DMS53 (cell line): ENCODE measurements at regions not wholly inside any gene's neighbourhood (a gene's known extent, or its start where the extent isn't known, plus 50 kb on each side); places are given as distances from the start of the nearest gene placed in this dataset.
"Not testable (repeated sequence)": the region's sequence is repeated elsewhere in the genome, so short reads cannot be mapped to it uniquely, and the experiment has no call there.

ENCODE experiments used
- DNase-seq: peaks from one replicate; lab custom pipeline; 2025; lab: John Stamatoyannopoulos, UW

DNA sequence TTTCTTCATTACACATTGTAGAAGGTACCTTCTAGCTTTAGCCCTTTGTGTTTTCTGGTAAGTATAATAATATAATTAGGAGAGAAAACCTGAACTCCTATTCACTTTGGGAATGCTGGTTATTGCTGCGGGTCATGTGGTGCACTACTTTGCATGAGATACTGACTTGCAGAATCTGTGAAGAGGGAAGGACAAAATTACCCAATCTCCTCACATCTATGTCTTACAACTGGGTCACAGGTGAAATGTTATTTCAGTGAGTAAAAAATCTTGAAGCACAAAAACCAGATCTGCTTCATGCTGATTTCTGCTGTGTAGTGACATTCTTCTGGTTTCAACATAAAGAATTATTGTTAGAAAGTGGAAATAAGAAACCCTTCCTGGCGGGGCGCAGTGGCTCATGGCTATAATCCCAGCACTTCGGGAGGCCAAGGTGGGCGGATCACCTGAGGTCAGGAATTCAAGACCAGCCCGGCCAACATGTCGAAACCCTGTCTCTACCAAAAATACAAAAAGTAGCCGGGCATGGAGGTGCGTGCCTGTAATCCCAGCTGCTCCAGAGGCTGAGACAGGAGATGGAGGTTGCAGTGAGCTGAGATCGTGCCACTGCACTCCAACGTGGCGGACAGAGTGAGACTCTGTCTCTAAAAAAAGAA lies 211.0 kb upstream of the REG3G start:
- no peak for DNase-seq

DNA sequence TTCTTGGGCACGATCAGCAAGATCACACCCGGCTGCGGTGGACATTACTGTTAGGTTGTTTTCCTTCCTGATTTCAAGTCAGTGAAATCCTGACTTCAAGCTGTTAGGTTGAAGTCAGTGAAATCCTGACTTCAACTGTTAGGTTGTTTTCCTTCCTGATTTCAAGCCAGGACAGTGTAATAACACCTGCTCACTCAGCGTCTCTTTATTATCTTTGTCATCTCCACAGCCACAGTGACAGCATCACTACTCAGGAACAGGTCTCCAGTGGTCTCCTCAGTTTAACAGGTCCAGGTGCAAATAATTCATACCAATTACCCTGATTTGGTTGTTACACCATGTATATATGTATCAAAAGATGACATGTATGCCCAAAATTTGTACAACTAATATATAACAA lies 208.1 kb upstream of the REG3G start:
- DNase-seq: no peak

DNA sequence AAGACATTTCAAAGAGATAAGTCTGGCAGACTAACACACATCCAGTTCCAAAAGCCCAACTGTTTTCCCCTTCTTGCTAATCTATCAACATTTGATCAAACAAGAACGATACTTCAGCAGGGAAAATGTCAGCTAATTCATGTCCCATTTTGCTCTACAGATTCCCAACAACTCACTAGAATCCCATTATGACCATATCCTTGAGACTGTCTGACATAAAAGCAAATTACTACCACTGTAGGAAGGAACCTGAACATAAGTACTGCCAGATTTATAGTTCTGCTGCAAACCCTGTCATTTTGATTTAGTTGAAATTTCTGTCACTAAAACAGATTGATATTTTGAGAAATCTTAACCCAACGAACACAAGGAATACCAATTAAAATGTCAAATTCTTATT lies 193.0 kb upstream of the REG3G start:
- DNase-seq: no peak

DNA sequence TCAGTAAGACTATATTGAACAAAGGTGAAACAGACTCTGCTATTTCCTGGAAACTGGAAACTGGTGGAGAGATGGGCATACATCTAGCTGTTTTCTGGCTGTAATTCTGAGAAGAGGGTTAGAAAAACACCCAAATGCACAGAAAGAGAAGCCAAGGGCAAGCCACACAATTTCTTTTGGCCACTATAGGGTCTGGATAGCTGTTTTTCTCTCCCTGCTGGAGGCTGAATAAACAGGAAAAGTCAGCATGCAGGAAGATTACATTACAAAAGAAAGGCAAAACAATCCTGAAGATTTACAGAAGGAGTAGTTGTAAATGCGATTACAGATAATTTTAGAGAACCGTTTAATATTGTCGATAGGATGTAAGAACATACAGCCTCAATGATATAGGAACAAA lies 186.2 kb upstream of the REG3G start:
- no peak for DNase-seq

DNA sequence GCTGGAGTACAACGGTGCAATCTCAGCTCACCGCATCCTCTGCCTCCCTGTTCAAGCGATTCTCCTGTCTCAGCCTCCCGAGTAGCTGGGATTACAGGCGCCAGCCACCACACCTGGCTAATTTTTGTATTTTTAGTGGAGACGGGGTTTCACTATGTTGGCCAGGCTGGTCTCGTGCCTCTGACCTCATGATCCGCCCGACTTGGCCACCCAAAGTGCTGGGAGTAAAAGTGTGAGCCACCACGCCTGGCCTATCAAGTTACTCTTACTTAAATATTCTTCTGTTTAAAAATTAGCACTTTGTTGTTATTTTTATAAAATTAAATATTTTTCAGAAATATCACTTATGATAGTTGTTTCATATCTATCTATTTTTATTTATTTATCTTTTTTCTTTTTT lies 185.2 kb upstream of the REG3G start:
- DNase-seq: not testable (repeated sequence)

DNA sequence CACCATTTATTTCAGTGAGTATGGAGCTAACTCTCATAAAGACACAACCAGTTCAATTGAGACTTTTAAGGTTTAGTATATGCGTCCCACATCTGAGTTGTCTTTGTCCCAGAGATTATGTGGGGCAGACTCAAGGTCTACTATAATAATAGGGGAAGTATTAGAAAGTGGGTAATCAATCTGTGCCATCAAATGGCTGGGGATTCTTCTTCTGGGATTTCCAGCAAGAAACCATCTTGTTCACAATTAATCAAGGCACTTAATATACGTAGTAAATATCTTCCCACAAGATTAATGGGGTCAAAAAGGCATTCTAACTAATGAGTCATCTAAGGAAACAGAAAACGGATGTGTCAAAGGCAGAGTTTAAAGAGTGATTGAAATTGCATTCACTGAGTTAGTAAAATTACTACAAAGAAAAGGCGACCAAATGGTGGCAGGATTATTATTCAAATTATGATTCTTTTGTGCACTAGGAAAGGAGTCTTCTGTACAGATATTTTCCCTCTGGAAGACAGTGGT lies 179.8 kb upstream of the REG3G start:
- no peak for DNase-seq

DNA sequence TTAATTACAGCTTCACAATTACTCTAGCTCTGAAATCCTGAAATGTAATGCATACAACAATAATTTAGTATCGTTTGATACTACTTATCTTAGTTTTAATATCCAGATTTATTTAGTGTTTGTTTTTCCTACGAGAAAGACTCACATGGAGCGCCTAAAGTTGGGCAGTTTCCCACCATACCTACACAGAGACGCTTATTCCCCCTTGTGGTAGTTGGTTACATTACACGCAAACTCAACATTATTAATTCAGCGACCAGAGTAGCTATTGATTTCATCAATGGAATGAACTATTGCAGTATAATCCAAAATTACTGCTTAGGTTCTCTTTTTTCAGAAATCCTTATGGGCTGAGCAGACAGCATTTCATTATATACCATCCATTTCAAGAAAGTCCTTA lies 164.0 kb upstream of the REG3G start:
- peak; percentile 68 for DNase-seq

DNA sequence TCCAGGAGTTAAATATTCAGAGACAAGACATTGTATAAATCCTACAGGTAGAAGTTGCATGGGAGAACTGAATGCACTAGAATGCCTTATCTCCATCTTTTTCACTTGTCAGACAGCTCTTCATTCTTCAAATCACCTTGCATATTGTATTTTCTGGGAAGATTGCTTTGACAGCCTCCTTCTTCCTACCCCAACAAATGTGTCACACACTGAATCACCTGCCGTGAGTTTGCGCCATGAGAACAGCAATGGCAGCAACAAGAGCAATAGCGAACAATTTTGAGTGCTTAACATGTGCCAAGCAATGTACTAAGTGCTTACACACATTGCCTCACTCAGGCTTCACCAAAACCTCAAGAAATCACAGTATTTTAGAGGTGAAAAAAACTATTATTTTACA lies 161.3 kb upstream of the REG3G start:
- DNase-seq: no peak

DNA sequence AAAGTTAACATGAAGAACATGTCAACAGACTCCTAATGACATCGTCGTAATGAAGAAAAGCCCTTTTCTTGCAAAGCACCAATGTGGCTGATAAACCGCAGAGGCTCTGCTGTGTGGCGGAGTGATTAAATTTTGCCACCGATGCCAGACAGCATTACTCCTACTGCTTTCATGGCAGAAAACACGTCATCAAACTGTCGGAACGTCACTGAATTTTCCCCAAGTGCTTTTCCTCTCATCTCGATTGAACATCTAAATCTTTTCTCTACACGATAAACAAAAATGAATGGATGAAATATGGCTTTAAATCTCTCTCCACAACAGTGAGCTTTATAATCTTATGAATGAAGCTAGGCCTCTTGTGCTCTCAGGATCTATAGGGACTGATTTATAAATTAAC lies 159.8 kb upstream of the REG3G start:
- no peak for DNase-seq

DNA sequence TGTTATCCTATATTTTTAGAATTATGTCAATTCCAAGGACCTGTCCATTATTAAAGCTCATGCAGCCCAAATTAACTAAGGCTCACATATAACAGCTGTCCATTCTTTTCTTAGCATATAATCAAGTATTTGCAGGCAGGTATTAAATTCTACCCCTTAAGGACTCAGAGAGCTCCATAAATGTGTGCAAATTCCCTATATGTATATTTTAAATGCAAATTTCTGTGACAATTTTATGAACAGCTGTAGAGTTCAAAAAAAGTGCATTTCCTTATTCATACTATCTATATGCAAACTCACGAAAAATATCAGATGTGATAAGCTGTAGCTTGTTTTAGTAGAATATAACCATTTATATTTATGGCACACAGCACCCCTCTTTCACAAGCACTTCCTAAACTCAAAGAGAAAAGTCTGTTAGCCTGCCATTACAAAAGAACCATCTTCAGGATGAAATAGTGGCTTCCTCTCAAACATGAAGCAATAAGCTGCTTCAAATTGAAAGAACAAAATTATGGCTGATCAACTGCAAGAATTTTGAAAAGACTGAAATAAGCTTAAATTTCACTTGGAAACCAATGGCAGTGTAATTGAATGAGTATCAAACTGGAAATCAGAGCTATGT lies 155.0 kb upstream of the REG3G start:
- no peak for DNase-seq

DNA sequence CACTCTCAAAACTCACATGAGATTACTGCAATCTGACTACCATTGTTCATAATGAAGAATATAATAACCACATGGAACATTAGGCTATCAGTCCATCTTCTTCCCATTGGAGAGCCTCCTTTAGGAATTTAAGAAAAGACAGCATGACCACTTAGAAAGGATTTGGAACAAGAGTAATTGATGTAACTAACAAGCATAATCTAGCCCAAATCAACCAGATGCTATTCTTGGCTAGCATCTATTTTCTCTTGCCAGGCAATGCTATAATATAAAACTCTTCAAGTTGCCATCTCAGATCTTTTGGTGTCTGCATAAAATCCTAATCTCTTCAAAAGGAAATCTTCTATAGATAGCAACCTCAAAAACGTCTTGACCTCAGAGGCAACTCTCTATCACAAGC lies 152.0 kb upstream of the REG3G start:
- no peak for DNase-seq

DNA sequence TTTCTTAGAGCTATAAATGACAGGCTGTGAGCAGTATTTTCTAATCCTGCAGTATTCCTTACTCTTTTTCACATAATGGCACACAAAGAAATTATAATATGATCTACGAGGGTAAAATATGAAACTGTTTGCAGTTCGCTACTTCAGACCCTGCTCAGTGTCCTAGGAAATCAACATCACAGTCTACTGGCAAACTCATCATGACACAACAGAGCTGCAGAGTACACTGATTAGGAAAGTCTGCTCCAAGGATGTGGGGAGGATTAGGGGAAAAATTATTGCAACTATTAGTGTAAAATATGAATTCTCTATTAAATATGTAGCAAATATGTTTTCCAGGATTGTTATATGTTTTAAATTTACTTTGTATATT lies 149.2 kb upstream of the REG3G start:
- DNase-seq: peak; percentile 55

DNA sequence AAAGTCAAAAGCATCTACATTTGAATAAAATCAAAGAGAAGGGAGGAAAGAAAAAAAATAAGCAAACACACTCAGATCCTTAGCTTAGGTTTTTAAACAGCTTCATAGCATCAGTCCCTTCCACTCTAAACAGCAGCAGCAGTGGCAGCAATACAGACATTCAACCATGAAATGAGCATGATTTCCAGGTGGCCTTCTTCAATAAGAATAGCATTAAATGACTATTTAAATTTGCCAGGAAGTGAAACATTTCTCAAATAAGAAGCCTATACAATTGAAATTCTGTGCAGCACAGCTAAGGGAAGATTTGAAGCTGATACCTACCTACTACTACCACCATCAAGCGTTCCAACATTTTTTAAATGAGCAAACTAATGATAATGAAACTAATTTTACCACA lies 138.1 kb upstream of the REG3G start:
- no peak for DNase-seq

DNA sequence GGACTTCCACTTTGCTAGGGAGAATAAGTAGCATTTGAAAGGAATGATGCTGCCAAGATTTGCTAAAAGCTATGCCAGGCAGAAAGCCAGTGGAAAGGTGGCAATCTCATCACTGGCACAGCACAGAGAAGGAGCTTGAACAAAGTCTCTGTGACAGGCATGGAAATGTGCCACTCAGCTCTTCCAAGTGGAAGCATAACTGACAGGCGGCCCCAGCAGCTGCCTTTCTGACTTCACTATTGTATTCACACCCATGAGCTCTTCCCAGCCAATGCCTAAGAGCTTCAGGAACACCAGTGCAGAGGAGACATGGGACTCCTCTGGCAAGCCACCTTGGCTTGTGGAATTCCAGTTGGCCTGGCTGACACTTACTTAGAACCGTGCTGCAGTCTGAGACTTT lies 134.6 kb upstream of the REG3G start:
- no peak for DNase-seq

DNA sequence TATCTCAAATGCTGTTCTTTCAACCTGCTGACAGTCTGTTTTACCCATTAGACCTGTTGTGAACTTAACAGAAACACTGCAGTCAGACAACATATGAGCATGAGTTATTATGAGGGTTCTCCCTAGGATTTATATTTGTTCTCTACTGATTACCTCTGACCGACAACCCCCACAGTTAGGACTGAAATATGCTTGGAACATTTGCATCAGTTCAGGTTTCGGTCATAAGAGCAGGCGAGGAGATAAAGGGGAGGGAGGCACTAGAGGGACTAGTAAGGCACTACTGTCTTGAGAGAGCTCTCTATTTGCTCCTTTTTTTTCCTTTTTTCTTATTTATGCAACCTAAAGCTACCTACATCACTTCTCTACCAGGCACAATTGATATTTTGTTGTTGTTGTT lies 133.2 kb upstream of the REG3G start:
- no peak for DNase-seq

DNA sequence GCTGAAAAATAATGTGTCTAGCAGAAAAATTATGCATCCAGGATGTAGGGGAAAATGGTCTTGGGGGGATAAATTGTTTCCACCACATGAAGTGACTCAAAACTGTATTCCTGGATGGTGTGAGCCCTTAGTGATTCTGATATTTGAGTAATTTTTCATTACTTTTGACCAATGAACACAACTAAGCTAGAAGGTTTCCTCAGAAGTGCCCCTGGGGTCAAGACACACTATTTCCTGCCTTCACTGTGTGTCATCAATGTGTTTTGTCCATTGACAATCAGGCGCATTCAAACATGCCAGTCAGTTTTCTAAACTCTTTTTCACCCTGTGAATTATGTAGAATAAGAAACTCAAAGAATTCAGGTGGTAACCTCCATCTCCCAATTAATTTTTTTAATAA lies 130.5 kb upstream of the REG3G start:
- DNase-seq: no peak

DNA sequence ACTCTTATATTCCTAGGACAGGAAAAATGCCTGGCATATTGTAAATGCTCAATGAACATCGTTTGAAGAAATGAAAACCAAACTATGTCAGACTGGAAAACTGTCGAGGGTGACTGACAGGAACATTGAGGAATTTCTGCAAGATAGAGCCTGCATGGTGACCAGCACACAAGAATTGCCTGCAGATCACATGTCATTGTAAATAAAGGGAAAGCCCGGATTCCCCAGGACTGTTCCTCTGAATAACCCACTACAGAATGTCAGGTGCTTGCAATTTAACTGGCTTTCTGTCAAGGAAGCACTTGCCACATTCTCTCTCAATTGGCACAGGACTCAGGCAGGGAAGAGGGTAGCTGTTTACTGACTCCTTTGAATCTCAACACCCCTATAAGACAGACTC lies 129.0 kb upstream of the REG3G start:
- peak; percentile 39 for DNase-seq

DNA sequence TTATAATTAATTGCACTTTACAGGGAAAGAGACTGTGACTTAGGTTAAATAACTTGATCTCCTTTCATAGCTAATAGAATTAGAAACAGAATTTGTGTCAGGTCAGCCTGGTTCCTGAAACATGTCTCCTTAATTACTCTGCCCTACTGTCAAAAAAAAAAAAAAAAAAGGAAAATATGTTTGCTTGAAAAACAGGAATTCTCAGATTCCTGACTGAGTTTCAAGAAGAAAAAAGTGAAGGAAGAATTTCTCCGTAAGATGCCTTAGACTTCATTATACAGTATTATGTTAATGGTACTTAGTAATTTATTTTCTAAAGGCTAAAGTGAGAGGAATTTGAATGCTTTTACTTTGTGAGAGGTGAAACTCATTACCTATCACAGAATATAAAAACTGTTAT lies 118.4 kb upstream of the REG3G start:
- no peak for DNase-seq

DNA sequence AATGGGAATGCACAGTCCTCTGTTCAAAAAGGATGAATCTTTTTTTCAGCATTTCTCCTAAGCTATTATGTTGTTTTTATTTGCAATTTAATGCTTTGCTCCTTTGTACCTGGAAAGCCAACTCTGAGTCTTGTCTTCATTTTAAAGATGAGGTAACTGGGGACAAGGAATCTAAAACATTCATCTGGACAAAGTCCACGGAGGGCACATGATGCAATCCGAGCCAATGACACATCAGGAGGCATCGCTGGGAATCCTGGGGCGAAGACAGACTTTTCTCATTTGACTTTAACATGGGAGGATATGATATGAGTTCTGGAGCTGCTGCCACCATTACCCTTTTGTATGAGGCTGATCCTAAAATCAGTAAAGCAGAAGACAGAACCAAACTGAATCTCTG lies 116.5 kb upstream of the REG3G start:
- no peak for DNase-seq

DNA sequence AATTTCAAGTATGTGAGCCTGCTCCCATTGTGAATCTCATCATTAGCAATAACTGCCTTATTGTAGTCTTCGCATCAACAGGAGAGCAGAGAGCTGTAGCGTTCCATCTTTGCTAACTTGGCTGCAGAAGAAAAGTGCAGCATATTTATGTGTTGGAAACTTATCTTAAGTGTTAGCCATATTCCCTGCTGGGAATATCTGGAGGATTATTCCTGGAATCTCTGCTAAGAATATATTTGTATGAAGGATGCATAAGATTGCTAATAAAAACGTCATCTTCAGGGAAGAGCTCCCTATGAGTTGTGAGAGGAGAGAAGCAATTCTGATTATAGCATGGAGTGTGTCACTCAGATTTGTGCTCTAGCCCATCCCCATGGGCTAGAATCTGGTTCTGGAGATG lies 115.1 kb upstream of the REG3G start:
- DNase-seq: no peak

DNA sequence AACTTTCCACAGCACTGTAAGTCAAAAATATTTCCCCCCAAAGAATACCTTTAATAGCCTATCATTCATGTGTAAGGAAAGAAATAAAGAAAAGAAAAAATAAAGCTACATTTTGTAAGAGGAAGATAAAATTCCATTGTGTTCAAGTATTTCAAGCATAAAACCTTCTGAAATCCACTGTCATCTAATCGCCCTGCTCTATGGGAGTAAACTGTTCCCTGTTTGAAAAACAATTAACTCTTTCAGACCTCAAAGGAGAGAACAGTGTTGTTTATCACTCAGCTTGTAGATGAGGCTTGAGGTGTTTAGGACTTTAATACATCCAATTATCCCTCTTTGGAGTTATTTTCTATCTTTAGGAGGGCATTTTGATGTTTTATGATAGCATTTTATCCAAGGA lies 112.2 kb upstream of the REG3G start:
- DNase-seq: no peak

DNA sequence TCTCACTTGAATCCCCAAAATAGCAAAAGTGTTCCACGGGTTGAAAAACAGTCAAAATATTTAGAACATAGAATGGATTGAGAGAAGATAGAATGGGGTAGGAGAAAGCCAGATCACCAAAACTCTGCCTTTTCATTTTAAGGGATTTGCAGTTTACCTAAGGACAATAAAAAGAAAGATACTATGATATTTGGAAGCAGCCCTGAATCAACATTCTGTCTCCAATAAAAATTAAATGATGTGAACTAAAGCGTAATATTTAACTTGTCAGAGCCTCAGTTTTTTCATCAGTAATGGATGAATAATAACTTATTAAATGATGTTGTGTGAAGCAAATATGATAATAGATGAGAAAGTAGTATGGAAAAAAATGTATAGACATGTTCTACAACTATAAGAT lies 100.2 kb upstream of the REG3G start:
- no peak for DNase-seq

DNA sequence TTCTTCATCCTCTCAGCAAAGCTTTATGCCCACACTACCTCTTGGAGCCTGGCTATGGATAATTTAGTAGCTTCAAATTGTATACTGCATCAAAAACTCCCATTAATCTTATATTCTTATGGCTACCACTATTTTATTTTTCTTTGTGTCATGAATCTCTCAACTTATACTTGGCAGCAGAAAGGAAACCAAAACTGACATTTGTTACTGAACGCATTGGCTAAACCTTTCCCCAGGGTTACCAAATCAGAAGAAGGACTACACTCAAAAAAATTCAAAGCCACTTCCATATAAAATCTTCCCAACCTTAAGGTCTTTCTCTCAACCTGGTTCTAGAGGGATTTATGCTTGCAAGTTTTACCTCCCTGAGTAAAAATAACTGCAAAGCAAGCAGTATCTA lies 97.0 kb upstream of the REG3G start:
- no peak for DNase-seq

DNA sequence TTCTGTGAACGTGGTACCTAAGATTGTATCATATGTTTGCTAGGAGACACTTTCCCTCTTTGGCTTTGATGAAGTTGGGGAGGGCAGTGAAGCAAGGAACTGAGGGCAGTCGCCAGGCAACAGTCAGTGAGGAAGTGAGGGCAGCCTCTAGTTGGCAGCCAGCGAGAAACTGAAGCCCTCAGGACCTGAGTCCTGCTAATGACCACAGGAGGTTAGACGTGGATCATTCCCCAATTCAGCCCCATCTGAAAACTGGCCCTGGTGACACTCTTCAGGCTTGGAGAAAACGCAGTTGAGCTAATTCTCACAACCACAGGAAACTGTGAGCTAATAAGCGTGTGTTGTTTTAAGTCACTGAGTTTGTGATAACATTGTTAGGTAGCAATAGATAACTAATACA lies 84.5 kb upstream of the REG3G start:
- DNase-seq: no peak
